ENCODE measurements at regions not wholly inside any gene's neighbourhood (a gene's known extent, or its start where the extent isn't known, plus 50 kb on each side); places are given as distances from the start of the nearest gene placed in this dataset.

DNA sequence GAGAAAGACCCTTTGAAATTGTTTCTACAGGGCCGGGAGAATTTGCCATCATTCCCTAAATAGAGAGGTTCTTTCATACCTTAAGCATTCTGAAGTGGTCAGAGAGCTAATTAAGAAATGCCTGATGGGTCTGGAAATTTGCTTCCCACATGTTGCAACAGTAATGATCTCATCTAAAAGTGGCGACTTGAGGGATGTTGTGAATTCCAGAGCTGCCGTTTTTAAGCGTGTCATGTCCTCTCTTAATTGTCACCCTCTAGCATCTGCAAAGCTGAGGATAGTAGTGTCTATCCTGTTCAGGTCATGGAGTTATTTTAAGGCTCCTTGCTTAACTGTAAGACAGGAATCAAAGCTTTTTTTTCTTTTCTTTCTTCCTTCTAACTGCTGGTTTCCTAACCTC, 60.4 kb downstream of the FOS start:
- H3K9me3 ChIP-seq (ENCODE audit: insufficient read depth, low read depth, low read length) = peaks cover 7% of the 10 kb centered on the region
- no peak overlapping the region for H3K18ac ChIP-seq (ENCODE audit: low read length)
- H4K12ac ChIP-seq (ENCODE audit: low read depth, low read length) = no peak overlapping the region
- no peak overlapping the region for H4K8ac ChIP-seq (ENCODE audit: low read depth, low read length)
- H3K23ac ChIP-seq (ENCODE audit: low read length) = no peak overlapping the region
- H3K79me2 ChIP-seq (ENCODE audit: control insufficient read depth, insufficient read depth, low read length, poor library complexity) = no peaks in the 10 kb centered on the region
- H3K9ac ChIP-seq (ENCODE audit: low read length) = no peak overlapping the region
- no peak overlapping the region for H3K4ac ChIP-seq (ENCODE audit: low read depth, low read length)
- H3K14ac ChIP-seq (ENCODE audit: low read length) = no peak overlapping the region
- H4K91ac ChIP-seq (ENCODE audit: low read depth, low read length) = no peak overlapping the region
- no peak overlapping the region for H2AFZ ChIP-seq (ENCODE audit: insufficient read depth, low read length, poor library complexity)
- DNase-seq = peak; percentile 61 to 91
- no peak overlapping the region for H3K27ac ChIP-seq (ENCODE audit: low read depth, low read length)
- no peak overlapping the region for H2BK5ac ChIP-seq (ENCODE audit: low read depth, low read length, poor library complexity)
- WGBS (ENCODE audit: extremely low coverage, insufficient coverage, insufficient read length) = no CpG with 5 or more reads among the region's 4 CpGs
- H3K4me1 ChIP-seq (ENCODE audit: control insufficient read depth in 1 of 2, insufficient read depth in 2 of 2, low read length in 2 of 2) = peaks cover 0 to 9% of the 10 kb centered on the region in 2 experiments
- H2BK12ac ChIP-seq (ENCODE audit: low read length) = no peak overlapping the region
- no peak overlapping the region for H2BK120ac ChIP-seq (ENCODE audit: insufficient read depth, low read length, poor library complexity)
- H3K4me3 ChIP-seq (ENCODE audit: low read depth, low read length) = no peak overlapping the region
- H3K4me2 ChIP-seq (ENCODE audit: low read length) = no peak overlapping the region
- H3K36me3 ChIP-seq (ENCODE audit: control insufficient read depth in 1 of 2, insufficient read depth in 2 of 2, low read length in 2 of 2) = no peaks in the 10 kb centered on the region
- H3K27me3 ChIP-seq (ENCODE audit: insufficient read depth, low read length) = no peaks in the 10 kb centered on the region
- no peaks in the 10 kb centered on the region for H3K79me1 ChIP-seq (ENCODE audit: low read length)
- no peak overlapping the region for H2AK5ac ChIP-seq (ENCODE audit: low read length)

GRCh38 chr14:75340921-75341320, 62.3 kb downstream of the FOS start:
- Histone ChIP-seq H3K79me2 (ENCODE audit: control insufficient read depth, insufficient read depth, low read length, poor library complexity) (no peaks in the 10 kb centered on the region), H3K18ac (ENCODE audit: low read length) (no peak overlapping the region), H2AK5ac (ENCODE audit: low read length) (no peak overlapping the region), H3K36me3 (ENCODE audit: control insufficient read depth in 1 of 2, insufficient read depth in 2 of 2, low read length in 2 of 2) (no peaks in the 10 kb centered on the region), H2AFZ (ENCODE audit: insufficient read depth, low read length, poor library complexity) (no peak overlapping the region), H4K91ac (ENCODE audit: low read depth, low read length) (no peak overlapping the region), H3K9ac (ENCODE audit: low read length) (no peak overlapping the region), H3K4ac (ENCODE audit: low read depth, low read length) (no peak overlapping the region), H3K4me3 (ENCODE audit: low read depth, low read length) (no peak overlapping the region), H4K12ac (ENCODE audit: low read depth, low read length) (no peak overlapping the region), H3K27ac (ENCODE audit: low read depth, low read length) (no peak overlapping the region), H3K4me2 (ENCODE audit: low read length) (no peak overlapping the region), H4K8ac (ENCODE audit: low read depth, low read length) (no peak overlapping the region), H2BK5ac (ENCODE audit: low read depth, low read length, poor library complexity) (no peak overlapping the region), H3K9me3 (ENCODE audit: insufficient read depth, low read depth, low read length) (peaks cover 8% of the 10 kb centered on the region), H3K4me1 (ENCODE audit: control insufficient read depth in 1 of 2, insufficient read depth in 2 of 2, low read length in 2 of 2) (peaks cover 0 to 3% of the 10 kb centered on the region in 2 experiments), H2BK120ac (ENCODE audit: insufficient read depth, low read length, poor library complexity) (no peak overlapping the region), H3K14ac (ENCODE audit: low read length) (no peak overlapping the region), H3K27me3 (ENCODE audit: insufficient read depth, low read length) (no peaks in the 10 kb centered on the region), H3K79me1 (ENCODE audit: low read length) (no peaks in the 10 kb centered on the region), H2BK12ac (ENCODE audit: low read length) (no peak overlapping the region), H3K23ac (ENCODE audit: low read length) (no peak overlapping the region)
- DNase-seq = peak in 1 of 2 donors; percentile 13
- no CpG with 5 or more reads among the region's 8 CpGs for WGBS (ENCODE audit: extremely low coverage, insufficient coverage, insufficient read length)

GRCh38 chr14:75341620-75342019, 63.0 kb downstream of the FOS start:
- Histone ChIP-seq H3K23ac (ENCODE audit: low read length) (no peak overlapping the region), H3K36me3 (ENCODE audit: control insufficient read depth in 1 of 2, insufficient read depth in 2 of 2, low read length in 2 of 2) (no peaks in the 10 kb centered on the region), H2BK5ac (ENCODE audit: low read depth, low read length, poor library complexity) (no peak overlapping the region), H3K4ac (ENCODE audit: low read depth, low read length) (no peak overlapping the region), H3K27ac (ENCODE audit: low read depth, low read length) (no peak overlapping the region), H4K91ac (ENCODE audit: low read depth, low read length) (no peak overlapping the region), H2AFZ (ENCODE audit: insufficient read depth, low read length, poor library complexity) (no peak overlapping the region), H3K4me2 (ENCODE audit: low read length) (no peak overlapping the region), H3K79me2 (ENCODE audit: control insufficient read depth, insufficient read depth, low read length, poor library complexity) (no peaks in the 10 kb centered on the region), H3K27me3 (ENCODE audit: insufficient read depth, low read length) (no peaks in the 10 kb centered on the region), H2BK120ac (ENCODE audit: insufficient read depth, low read length, poor library complexity) (no peak overlapping the region), H4K8ac (ENCODE audit: low read depth, low read length) (no peak overlapping the region), H3K79me1 (ENCODE audit: low read length) (no peaks in the 10 kb centered on the region), H2BK12ac (ENCODE audit: low read length) (no peak overlapping the region), H2AK5ac (ENCODE audit: low read length) (no peak overlapping the region), H3K18ac (ENCODE audit: low read length) (no peak overlapping the region), H3K9ac (ENCODE audit: low read length) (no peak overlapping the region), H3K9me3 (ENCODE audit: insufficient read depth, low read depth, low read length) (peaks cover 8% of the 10 kb centered on the region), H4K12ac (ENCODE audit: low read depth, low read length) (no peak overlapping the region), H3K14ac (ENCODE audit: low read length) (no peak overlapping the region), H3K4me3 (ENCODE audit: low read depth, low read length) (no peak overlapping the region), H3K4me1 (ENCODE audit: control insufficient read depth in 1 of 2, insufficient read depth in 2 of 2, low read length in 2 of 2) (peaks cover 0 to 3% of the 10 kb centered on the region in 2 experiments)
- peak in 1 of 2 donors; percentile 20 for DNase-seq

GRCh38 chr14:75342762-75343599, 64.4 kb downstream of the FOS start:
- H3K27me3 ChIP-seq (ENCODE audit: insufficient read depth, low read length) = no peaks in the 10 kb centered on the region
- no peak overlapping the region for H3K27ac ChIP-seq (ENCODE audit: low read depth, low read length)
- no peak overlapping the region for H2BK12ac ChIP-seq (ENCODE audit: low read length)
- no CpG with 5 or more reads among the region's 4 CpGs for WGBS (ENCODE audit: extremely low coverage, insufficient coverage, insufficient read length)
- H3K18ac ChIP-seq (ENCODE audit: low read length) = no peak overlapping the region
- no peak overlapping the region for H2BK5ac ChIP-seq (ENCODE audit: low read depth, low read length, poor library complexity)
- H3K9ac ChIP-seq (ENCODE audit: low read length) = no peak overlapping the region
- H3K4me1 ChIP-seq (ENCODE audit: control insufficient read depth in 1 of 2, insufficient read depth in 2 of 2, low read length in 2 of 2) = peaks cover 0 to 3% of the 10 kb centered on the region in 2 experiments
- no peak overlapping the region for H2BK120ac ChIP-seq (ENCODE audit: insufficient read depth, low read length, poor library complexity)
- no peak overlapping the region for H3K4me3 ChIP-seq (ENCODE audit: low read depth, low read length)
- H3K4ac ChIP-seq (ENCODE audit: low read depth, low read length) = no peak overlapping the region
- H2AK5ac ChIP-seq (ENCODE audit: low read length) = no peak overlapping the region
- no peak overlapping the region for H3K23ac ChIP-seq (ENCODE audit: low read length)
- no peaks in the 10 kb centered on the region for H3K79me2 ChIP-seq (ENCODE audit: control insufficient read depth, insufficient read depth, low read length, poor library complexity)
- no peak overlapping the region for H4K12ac ChIP-seq (ENCODE audit: low read depth, low read length)
- H4K91ac ChIP-seq (ENCODE audit: low read depth, low read length) = no peak overlapping the region
- H3K14ac ChIP-seq (ENCODE audit: low read length) = no peak overlapping the region
- no peak overlapping the region for H3K4me2 ChIP-seq (ENCODE audit: low read length)
- no peak overlapping the region for H4K8ac ChIP-seq (ENCODE audit: low read depth, low read length)
- no peak for DNase-seq
- peaks cover 5% of the 10 kb centered on the region for H3K9me3 ChIP-seq (ENCODE audit: insufficient read depth, low read depth, low read length)
- H3K36me3 ChIP-seq (ENCODE audit: control insufficient read depth in 1 of 2, insufficient read depth in 2 of 2, low read length in 2 of 2) = no peaks in the 10 kb centered on the region
- H2AFZ ChIP-seq (ENCODE audit: insufficient read depth, low read length, poor library complexity) = no peak overlapping the region
- H3K79me1 ChIP-seq (ENCODE audit: low read length) = no peaks in the 10 kb centered on the region
